SK-N-SH (cell line): ENCODE measurements at regions not wholly inside any gene's neighbourhood (a gene's known extent, or its start where the extent isn't known, plus 50 kb on each side); places are given as distances from the start of the nearest gene placed in this dataset.

Experiments
- CTCF ChIA-PET: fragments of 300-600, 350-600 bp; formaldehyde crosslinking; extraction: SDS; loops from one replicate; lab custom pipeline; 2021; lab: Yijun Ruan, JAX
- POLR2A ChIA-PET: fragments of 350-600 bp; sonication (Branson Sonifier 250); formaldehyde crosslinking; extraction: SDS; loops from one replicate; lab custom pipeline; 2020; ENCODE audit warnings: antibody characterized with exemption, inconsistent platforms; lab: Yijun Ruan, JAX
- DNase-seq: peaks from one replicate; pipeline ENCODE4 v3.0.0; 2012
- H2AFZ ChIP-seq: fragments of 200-600 bp; sonication (generic); 2 replicates; pipeline ENCODE4 v1.8.1; 2016; ENCODE audit warnings: antibody characterized with exemption, mild to moderate bottlenecking, low read depth
- H3F3A ChIP-seq: fragments of 200-600 bp; sonication (generic); replicated peaks from 2 replicates; pipeline ENCODE3; 2016; ENCODE audit warnings: antibody characterized with exemption, mild to moderate bottlenecking; ENCODE audit not compliant: insufficient read depth
- H3K27ac ChIP-seq, 2 experiments: fragments of 200-500 bp in 1 of 2; fragments of 200-600 bp in 1 of 2; sonication (Bioruptor generic) in 1 of 2; sonication (generic), shearing (Covaris generic) in 1 of 2; 2 replicates each; pipeline versions ENCODE4 v1.5.1 to v1.6.1; 2014 to 2016; ENCODE audit warnings: low read depth in 2 of 2, inconsistent platforms in 1 of 2, low read length in 1 of 2, mild to moderate bottlenecking in 1 of 2, mixed read lengths in 1 of 2
- H3K27me3 ChIP-seq: fragments of 200-600 bp; sonication (generic), shearing (Covaris generic); 2 replicates; pipeline ENCODE4 v1.6.1; 2016; ENCODE audit warnings: mixed run types; ENCODE audit not compliant: insufficient read depth
- H3K36me3 ChIP-seq, 2 experiments: fragments of 200-500 bp in 1 of 2; fragments of 200-600 bp in 1 of 2; sonication (Bioruptor generic) in 1 of 2; sonication (generic) in 1 of 2; replicated peaks in 1 of 2; 2 replicates each; pipeline versions ENCODE3 to v1.5.1; 2014 to 2016; ENCODE audit warnings: low read length in 1 of 2, mild to moderate bottlenecking in 1 of 2; ENCODE audit not compliant: insufficient read depth in 2 of 2, control insufficient read depth in 1 of 2
- H3K4me1 ChIP-seq, 2 experiments: fragments of 200-500 bp in 1 of 2; fragments of 200-600 bp in 1 of 2; sonication (Bioruptor generic) in 1 of 2; sonication (generic), shearing (Covaris generic) in 1 of 2; 2 replicates each; pipeline versions ENCODE4 v1.5.1 to v1.6.1; 2014 to 2016; ENCODE audit warnings: low read depth in 1 of 2, low read length in 1 of 2, mixed run types in 1 of 2; ENCODE audit not compliant: insufficient read depth in 2 of 2, control insufficient read depth in 1 of 2
- H3K4me2 ChIP-seq: fragments of 200-600 bp; sonication (generic), shearing (Covaris generic); 2 replicates; pipeline ENCODE4 v1.6.1; 2017; ENCODE audit warnings: mixed run types
- H3K4me3 ChIP-seq, 2 experiments: fragments of 200-500 bp in 1 of 2; fragments of 200-600 bp in 1 of 2; sonication (Bioruptor generic) in 1 of 2; sonication (generic), shearing (Covaris generic) in 1 of 2; 2 replicates each; pipeline versions ENCODE4 v1.5.1 to v1.8.1; 2014 to 2016; ENCODE audit warnings: low read depth in 2 of 2, inconsistent platforms in 1 of 2, low read length in 1 of 2, mild to moderate bottlenecking in 1 of 2, mixed read lengths in 1 of 2, moderate library complexity in 1 of 2
- H3K79me2 ChIP-seq: fragments of 200-600 bp; sonication (generic); 2 replicates; pipeline ENCODE4 v1.8.1; 2017; ENCODE audit warnings: mild to moderate bottlenecking; ENCODE audit not compliant: insufficient read depth
- H3K9ac ChIP-seq: fragments of 200-600 bp; sonication (generic); 2 replicates; pipeline ENCODE4 v1.6.1; 2017; ENCODE audit warnings: mixed run types
- H3K9me2 ChIP-seq: fragments of 200-600 bp; sonication (generic); 2 replicates; pipeline ENCODE4 v1.6.1; 2017; ENCODE audit warnings: mixed run types
- H3K9me3 ChIP-seq: fragments of 200-600 bp; sonication (generic); 2 replicates; pipeline ENCODE4 v1.6.1; 2017; ENCODE audit warnings: mixed run types, mild to moderate bottlenecking, moderate library complexity
- H4K20me1 ChIP-seq: fragments of 200-600 bp; sonication (generic); 2 replicates; pipeline ENCODE4 v1.6.1; 2017; ENCODE audit warnings: mild to moderate bottlenecking, mixed run types; ENCODE audit not compliant: insufficient read depth
- EZH2phosphoT487 ChIP-seq: fragments of 200-600 bp; sonication (generic); IDR thresholded peaks from 2 replicates; pipeline ENCODE4 v1.6.1; 2017; ENCODE audit warnings: low read depth, mixed run types, mild to moderate bottlenecking, antibody characterized with exemption, moderate library complexity, borderline replicate concordance
- FOSL2 ChIP-seq: IDR thresholded peaks from 2 replicates; pipeline ENCODE4 v1.4.0; 2012; ENCODE audit warnings: low read depth, mild to moderate bottlenecking, moderate library complexity, borderline replicate concordance
- FOXJ3 ChIP-seq: sonication (generic); formaldehyde crosslinking; IDR thresholded peaks from 2 replicates; pipeline ENCODE4 v1.5.1; 2020; ENCODE audit warnings: mild to moderate bottlenecking, missing genetic modification reagents
- GABPA ChIP-seq: IDR thresholded peaks from 2 replicates; pipeline ENCODE4 v1.4.0; 2012; ENCODE audit warnings: low read depth, mild to moderate bottlenecking
- NRF1 ChIP-seq: IDR thresholded peaks from 2 replicates; pipeline ENCODE4 v1.6.1; 2012; ENCODE audit warnings: low read depth, mild to moderate bottlenecking, low read length
- POLR2AphosphoS5 ChIP-seq: IDR thresholded peaks from 2 replicates; pipeline ENCODE4 v1.6.1; 2012; ENCODE audit warnings: low read depth, low read length
- RAD21 ChIP-seq: IDR thresholded peaks from 2 replicates; pipeline ENCODE4 v1.6.1; 2012; ENCODE audit warnings: mild to moderate bottlenecking, low read length
- RCOR1 ChIP-seq: fragments of 150-350 bp; IDR thresholded peaks from 2 replicates; pipeline ENCODE4 v1.6.1; 2017; ENCODE audit warnings: antibody characterized with exemption, low read length
- RFX5 ChIP-seq: IDR thresholded peaks from 2 replicates; pipeline ENCODE4 v1.6.1; 2012; ENCODE audit warnings: mild to moderate bottlenecking, improper control_type of control experiment, low read length
- RXRA ChIP-seq: IDR thresholded peaks from 2 replicates; pipeline ENCODE4 v1.4.0; 2012; ENCODE audit warnings: low read depth, mild to moderate bottlenecking, borderline replicate concordance
- TCF12 ChIP-seq: IDR thresholded peaks from 2 replicates; pipeline ENCODE4 v1.4.0; 2012
- WGBS: methylation state at CpG from one replicate; pipeline ENCODE4 v1.1.6; 2017; ENCODE audit warnings: low lambda C conversion rate; 5-methylcytosine and 5-hydroxymethylcytosine counted together
- TF ChIP-seq, protein P1 (sequence below): IDR thresholded peaks from 2 replicates; pipeline ENCODE4 v1.4.0; 2012; ENCODE audit warnings: low read depth, borderline replicate concordance
- TF ChIP-seq, protein P2 (sequence below): fragments of 150-350 bp; IDR thresholded peaks from 2 replicates; pipeline ENCODE4 v1.6.1; 2016; ENCODE audit warnings: mild to moderate bottlenecking, low read depth, low read length
- TF ChIP-seq, protein P3 (sequence below): IDR thresholded peaks from 2 replicates; pipeline ENCODE4; 2012
- TF ChIP-seq, protein P4 (sequence below): fragments of 200-600 bp; sonication (generic); IDR thresholded peaks from 2 replicates; pipeline ENCODE4 v1.6.1; 2017; ENCODE audit warnings: antibody characterized with exemption, mild to moderate bottlenecking, moderate library complexity

DNA sequence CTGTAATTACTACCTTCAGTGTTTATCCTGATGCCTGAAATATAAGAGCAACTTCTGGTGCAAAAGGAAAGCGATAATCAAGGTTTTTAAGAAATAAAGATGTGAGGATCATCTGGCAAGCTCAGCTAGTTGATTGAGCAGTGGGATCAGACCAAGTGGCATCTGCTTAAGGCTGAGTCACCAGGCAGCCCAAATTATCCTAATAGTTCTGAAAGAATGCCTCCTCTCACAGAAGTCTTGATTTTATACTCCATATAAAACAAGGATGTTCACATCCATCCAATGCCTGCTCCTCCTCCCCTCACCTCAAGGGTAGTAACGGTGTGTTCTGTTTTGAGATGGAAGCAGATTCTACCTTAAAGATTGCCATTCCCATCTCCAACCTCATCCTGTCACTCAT, 134.5 kb upstream of the RASGEF1B start:
- Histone ChIP-seq H3K9me2 (no peaks in the 10 kb centered on the region), H2AFZ (no peak overlapping the region), H3K9me3 (no peaks in the 10 kb centered on the region), H3F3A (no peaks in the 10 kb centered on the region), H3K4me3 (no peak overlapping the region), H3K4me2 (no peak overlapping the region), H4K20me1 (no peaks in the 10 kb centered on the region), H3K9ac (no peak overlapping the region), H3K27me3 (0 out of 2 replicates have a peak, but pooled peaks cover under 1% of the 10 kb centered on the region), H3K27ac (no peak overlapping the region), H3K4me1 (no peaks in the 10 kb centered on the region), H3K36me3 (no peaks in the 10 kb centered on the region), H3K79me2 (no peaks in the 10 kb centered on the region)
- POLR2A ChIA-PET, result no interaction called here
- TF ChIP-seq, protein P1, sequence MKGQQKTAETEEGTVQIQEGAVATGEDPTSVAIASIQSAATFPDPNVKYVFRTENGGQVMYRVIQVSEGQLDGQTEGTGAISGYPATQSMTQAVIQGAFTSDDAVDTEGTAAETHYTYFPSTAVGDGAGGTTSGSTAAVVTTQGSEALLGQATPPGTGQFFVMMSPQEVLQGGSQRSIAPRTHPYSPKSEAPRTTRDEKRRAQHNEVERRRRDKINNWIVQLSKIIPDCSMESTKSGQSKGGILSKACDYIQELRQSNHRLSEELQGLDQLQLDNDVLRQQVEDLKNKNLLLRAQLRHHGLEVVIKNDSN, result no peak
- TF ChIP-seq RFX5, result no peak
- no peak for DNase-seq
- CTCF ChIA-PET, result no interaction called here
- 6% methylated on average over 2 of the region's 2 CpGs for WGBS

DNA sequence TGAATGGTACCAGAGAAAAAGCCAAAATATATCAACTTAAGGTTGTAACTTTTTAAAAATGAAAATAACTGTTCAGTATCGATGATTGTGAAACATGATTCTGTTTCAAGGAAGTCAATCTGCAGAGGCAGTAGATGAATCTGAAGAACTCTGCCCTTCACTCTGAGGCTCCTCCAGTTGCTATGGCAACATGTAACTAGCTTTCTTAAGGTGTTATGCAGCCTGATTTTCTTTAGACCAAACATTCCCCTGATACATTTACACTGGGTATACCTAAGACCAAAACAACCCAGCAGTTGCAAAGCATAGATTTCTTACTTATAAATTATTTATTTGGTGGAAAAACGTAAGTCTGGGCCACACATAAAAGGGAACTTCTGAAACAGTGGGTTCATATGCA, 133.6 kb upstream of the RASGEF1B start:
- H3K27ac ChIP-seq, result no peak overlapping the region
- H3K4me3 ChIP-seq, result no peak overlapping the region
- no peak for DNase-seq
- H3K79me2 ChIP-seq, result no peaks in the 10 kb centered on the region
- no peaks in the 10 kb centered on the region for H3F3A ChIP-seq
- TF ChIP-seq FOSL2, result no peak
- no peak for TF ChIP-seq NRF1
- no peak for TF ChIP-seq FOXJ3 (CRISPR knock-in tag)
- TF ChIP-seq, protein P1, result no peak
- no peak for TF ChIP-seq RCOR1
- H3K4me2 ChIP-seq, result no peak overlapping the region
- H3K9me3 ChIP-seq, result no peaks in the 10 kb centered on the region
- H3K9me2 ChIP-seq, result no peaks in the 10 kb centered on the region
- no peaks in the 10 kb centered on the region for H3K36me3 ChIP-seq
- no peaks in the 10 kb centered on the region for H4K20me1 ChIP-seq
- no peak overlapping the region for H2AFZ ChIP-seq
- WGBS, result 2% methylated on average over 2 of the region's 2 CpGs
- no peak overlapping the region for H3K9ac ChIP-seq
- H3K4me1 ChIP-seq, result no peaks in the 10 kb centered on the region
- ChIA-PET POLR2A (no interaction called here), CTCF (no interaction called here)
- 0 out of 2 replicates have a peak, but pooled peaks cover 5% of the 10 kb centered on the region for H3K27me3 ChIP-seq

DNA sequence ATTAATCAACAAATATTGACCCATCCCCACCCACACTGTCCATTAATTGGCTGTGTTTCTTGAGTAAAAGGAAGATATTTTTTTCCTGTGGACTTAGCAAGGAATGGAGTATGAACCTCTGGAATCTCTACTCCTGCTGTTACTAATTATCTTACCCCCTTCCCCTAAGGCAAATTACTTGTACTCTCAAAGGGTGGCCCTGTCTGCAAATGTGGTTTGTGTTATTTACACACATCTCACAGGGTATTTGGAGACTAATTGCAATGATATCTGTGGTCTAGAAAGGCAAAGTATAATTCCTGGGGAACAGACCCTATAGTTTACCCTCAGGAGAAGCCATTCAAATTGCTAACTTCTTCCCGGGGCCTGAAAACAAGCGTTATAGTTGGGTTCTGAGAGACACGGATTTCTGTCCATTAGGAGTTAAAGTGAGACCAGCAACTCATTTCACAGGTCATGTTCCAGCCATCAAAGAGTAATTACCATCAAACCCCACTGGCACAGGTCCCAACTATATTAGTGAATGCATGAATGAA, 133.0 kb upstream of the RASGEF1B start:
- POLR2A ChIA-PET, result no interaction called here
- DNase-seq, result no peak
- TF ChIP-seq RAD21 (no peak), GABPA (no peak), FOSL2 (no peak), EZH2phosphoT487 (no peak), RXRA (no peak), RCOR1 (no peak), POLR2AphosphoS5 (no peak), TCF12 (no peak)
- TF ChIP-seq, protein P2, sequence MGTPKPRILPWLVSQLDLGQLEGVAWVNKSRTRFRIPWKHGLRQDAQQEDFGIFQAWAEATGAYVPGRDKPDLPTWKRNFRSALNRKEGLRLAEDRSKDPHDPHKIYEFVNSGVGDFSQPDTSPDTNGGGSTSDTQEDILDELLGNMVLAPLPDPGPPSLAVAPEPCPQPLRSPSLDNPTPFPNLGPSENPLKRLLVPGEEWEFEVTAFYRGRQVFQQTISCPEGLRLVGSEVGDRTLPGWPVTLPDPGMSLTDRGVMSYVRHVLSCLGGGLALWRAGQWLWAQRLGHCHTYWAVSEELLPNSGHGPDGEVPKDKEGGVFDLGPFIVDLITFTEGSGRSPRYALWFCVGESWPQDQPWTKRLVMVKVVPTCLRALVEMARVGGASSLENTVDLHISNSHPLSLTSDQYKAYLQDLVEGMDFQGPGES, result no peak
- TF ChIP-seq, protein P3, sequence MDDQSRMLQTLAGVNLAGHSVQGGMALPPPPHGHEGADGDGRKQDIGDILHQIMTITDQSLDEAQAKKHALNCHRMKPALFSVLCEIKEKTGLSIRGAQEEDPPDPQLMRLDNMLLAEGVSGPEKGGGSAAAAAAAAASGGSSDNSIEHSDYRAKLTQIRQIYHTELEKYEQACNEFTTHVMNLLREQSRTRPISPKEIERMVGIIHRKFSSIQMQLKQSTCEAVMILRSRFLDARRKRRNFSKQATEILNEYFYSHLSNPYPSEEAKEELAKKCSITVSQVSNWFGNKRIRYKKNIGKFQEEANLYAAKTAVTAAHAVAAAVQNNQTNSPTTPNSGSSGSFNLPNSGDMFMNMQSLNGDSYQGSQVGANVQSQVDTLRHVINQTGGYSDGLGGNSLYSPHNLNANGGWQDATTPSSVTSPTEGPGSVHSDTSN, result no peak
- TF ChIP-seq, protein P4, sequence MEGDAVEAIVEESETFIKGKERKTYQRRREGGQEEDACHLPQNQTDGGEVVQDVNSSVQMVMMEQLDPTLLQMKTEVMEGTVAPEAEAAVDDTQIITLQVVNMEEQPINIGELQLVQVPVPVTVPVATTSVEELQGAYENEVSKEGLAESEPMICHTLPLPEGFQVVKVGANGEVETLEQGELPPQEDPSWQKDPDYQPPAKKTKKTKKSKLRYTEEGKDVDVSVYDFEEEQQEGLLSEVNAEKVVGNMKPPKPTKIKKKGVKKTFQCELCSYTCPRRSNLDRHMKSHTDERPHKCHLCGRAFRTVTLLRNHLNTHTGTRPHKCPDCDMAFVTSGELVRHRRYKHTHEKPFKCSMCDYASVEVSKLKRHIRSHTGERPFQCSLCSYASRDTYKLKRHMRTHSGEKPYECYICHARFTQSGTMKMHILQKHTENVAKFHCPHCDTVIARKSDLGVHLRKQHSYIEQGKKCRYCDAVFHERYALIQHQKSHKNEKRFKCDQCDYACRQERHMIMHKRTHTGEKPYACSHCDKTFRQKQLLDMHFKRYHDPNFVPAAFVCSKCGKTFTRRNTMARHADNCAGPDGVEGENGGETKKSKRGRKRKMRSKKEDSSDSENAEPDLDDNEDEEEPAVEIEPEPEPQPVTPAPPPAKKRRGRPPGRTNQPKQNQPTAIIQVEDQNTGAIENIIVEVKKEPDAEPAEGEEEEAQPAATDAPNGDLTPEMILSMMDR, result no peak

More for the DNA sequence above, 133.0 kb upstream of the RASGEF1B start:
- H3K27ac ChIP-seq, result no peak overlapping the region
- H3K27me3 ChIP-seq, result 0 out of 2 replicates have a peak, but pooled peaks cover 5% of the 10 kb centered on the region
- no peaks in the 10 kb centered on the region for H3K4me1 ChIP-seq
- no peaks in the 10 kb centered on the region for H3F3A ChIP-seq
- H3K4me2 ChIP-seq, result no peak overlapping the region
- H3K9ac ChIP-seq, result no peak overlapping the region
- 8% methylated on average over 3 of the region's 3 CpGs for WGBS
- no peaks in the 10 kb centered on the region for H3K79me2 ChIP-seq
- no peaks in the 10 kb centered on the region for H3K9me3 ChIP-seq
- no peaks in the 10 kb centered on the region for H3K9me2 ChIP-seq
- H2AFZ ChIP-seq, result no peak overlapping the region
- no peak overlapping the region for H3K4me3 ChIP-seq
- no peaks in the 10 kb centered on the region for H3K36me3 ChIP-seq
- CTCF ChIA-PET, result no interaction called here
- H4K20me1 ChIP-seq, result no peaks in the 10 kb centered on the region
